Endothelial cell of umbilical vein (primary cell): ENCODE measurements at regions not wholly inside any gene's neighbourhood (a gene's known extent, or its start where the extent isn't known, plus 50 kb on each side); places are given as distances from the start of the nearest gene placed in this dataset.

Experiments used
- BruUV-seq: library from RNA; stranded (reverse); fragments of 400-500 nt; replicated peaks from 2 replicates; lab custom pipeline; 2021; lab: Mats Ljungman, UMichigan
- CTCF ChIA-PET: fragments of 300-600, 350-600 bp; sonication (Branson Sonifier 250); formaldehyde crosslinking; loops from one replicate; lab custom pipeline; 2021; ENCODE audit warnings: antibody characterized with exemption, inconsistent platforms; lab: Charles Lee
- POLR2A ChIA-PET: fragments of 300-600, 350-600 bp; sonication (Branson Sonifier 250); formaldehyde crosslinking; loops from one replicate; lab custom pipeline; 2021; ENCODE audit warnings: antibody characterized with exemption, inconsistent platforms; lab: Charles Lee
- DNase-seq: peaks from one replicate; pipeline ENCODE4 v3.0.0-alpha.2; 2011; ENCODE audit warnings: low read depth, low spot score
- FAIRE-seq: peaks from 2 replicates; lab custom pipeline; 2011; peaks lifted over from hg19 to GRCh38; lab: Jason Lieb, UNC
- H2AFZ ChIP-seq: 2 replicates; pipeline ENCODE4 v1.6.0; 2012; ENCODE audit warnings: low read depth, low read length, control low read depth, inconsistent platforms
- H3K27ac ChIP-seq: 2 replicates; pipeline ENCODE4 v1.5.1; 2011; ENCODE audit warnings: low read depth, mild to moderate bottlenecking, control low read depth, low read length, moderate library complexity; ENCODE audit not compliant: insufficient read depth
- H3K27me3 ChIP-seq, 2 experiments: 2 replicates each; pipeline versions ENCODE4 v1.6.0 to v1.6.1; 2011; ENCODE audit warnings: low read length in 2 of 2, mixed read lengths in 1 of 2; ENCODE audit not compliant: control insufficient read depth in 2 of 2, insufficient read depth in 2 of 2
- H3K36me3 ChIP-seq, 2 experiments: 2 replicates in 1 of 2; 3 replicates in 1 of 2; pipeline ENCODE4 v1.5.1; 2011; ENCODE audit warnings: low read length in 2 of 2, mild to moderate bottlenecking in 1 of 2, moderate library complexity in 1 of 2; ENCODE audit not compliant: control insufficient read depth in 2 of 2, insufficient read depth in 2 of 2; ENCODE audit errors: extremely low read depth in 1 of 2
- H3K4me1 ChIP-seq: 3 replicates; pipeline ENCODE4 v1.5.1; 2011; ENCODE audit warnings: mild to moderate bottlenecking, low read length; ENCODE audit not compliant: control insufficient read depth, insufficient read depth; ENCODE audit errors: extremely low read depth
- H3K4me2 ChIP-seq: 2 replicates; pipeline ENCODE4 v1.6.1; 2011; ENCODE audit warnings: low read length, control low read depth, mixed read lengths; ENCODE audit not compliant: insufficient read depth
- H3K4me3 ChIP-seq, 3 experiments: fragments of 200-600 bp in 1 of 3; sonication (generic), shearing (Covaris generic) in 1 of 3; replicated peaks in 1 of 3; 2 replicates each; pipeline ENCODE4 v1.5.1; 2011 to 2016; ENCODE audit warnings: control low read depth in 3 of 3, low read length in 3 of 3, mild to moderate bottlenecking in 2 of 3, inconsistent platforms in 1 of 3, low read depth in 1 of 3, moderate library complexity in 1 of 3; ENCODE audit not compliant: insufficient read depth in 1 of 3
- H3K79me2 ChIP-seq: 2 replicates; pipeline ENCODE4 v1.6.0; 2012; ENCODE audit warnings: low read length, inconsistent platforms; ENCODE audit not compliant: control insufficient read depth, insufficient read depth
- H3K9ac ChIP-seq: replicated peaks from 2 replicates; pipeline ENCODE3; 2011; ENCODE audit warnings: low read length, control low read depth; ENCODE audit not compliant: insufficient read depth; ENCODE audit errors: extremely low read depth
- H3K9me1 ChIP-seq: replicated peaks from 3 replicates; pipeline ENCODE4 v1.6.0; 2011; ENCODE audit warnings: mild to moderate bottlenecking, low read length; ENCODE audit not compliant: control insufficient read depth, insufficient read depth; ENCODE audit errors: extremely low read depth
- H3K9me3 ChIP-seq: replicated peaks from 2 replicates; pipeline ENCODE4 v1.5.1; 2012; ENCODE audit warnings: low read length, inconsistent platforms; ENCODE audit not compliant: control insufficient read depth, insufficient read depth
- H4K20me1 ChIP-seq: replicated peaks from 2 replicates; pipeline ENCODE3; 2011; ENCODE audit warnings: mild to moderate bottlenecking, low read length; ENCODE audit not compliant: control insufficient read depth, insufficient read depth; ENCODE audit errors: extremely low read depth
- CTCF ChIP-seq, 2 donors: IDR thresholded peaks; 1 replicate in 1 of 2; 2 replicates in 1 of 2; pipeline ENCODE4 v1.5.1; 2011; ENCODE audit warnings: low read length in 2 of 2, mild to moderate bottlenecking in 2 of 2, moderate library complexity in 2 of 2, control low read depth in 1 of 2, inconsistent platforms in 1 of 2, low read depth in 1 of 2; ENCODE audit not compliant: insufficient read depth in 1 of 2; ENCODE audit errors: extremely low read depth in 1 of 2
- EZH2 ChIP-seq: IDR thresholded peaks from 2 replicates; pipeline ENCODE4 v1.6.1; 2012; ENCODE audit warnings: borderline replicate concordance, low read depth, mild to moderate bottlenecking, moderate library complexity, low read length, inconsistent platforms; ENCODE audit not compliant: severe bottlenecking
- FOS ChIP-seq: IDR thresholded peaks from 2 replicates; pipeline ENCODE4 v1.6.1; 2011; ENCODE audit warnings: mild to moderate bottlenecking, low read length, moderate library complexity, borderline replicate concordance; ENCODE audit not compliant: insufficient read depth
- GATA2 ChIP-seq: IDR thresholded peaks from 2 replicates; pipeline ENCODE4 v1.7.0; 2011; ENCODE audit warnings: low read depth, mild to moderate bottlenecking, moderate library complexity, mixed read lengths, low read length; ENCODE audit not compliant: insufficient read length, insufficient read depth
- JUN ChIP-seq: IDR thresholded peaks from 2 replicates; pipeline ENCODE4 v1.6.1; 2011; ENCODE audit warnings: borderline replicate concordance, low read depth; ENCODE audit not compliant: insufficient read length, insufficient read depth
- MYC ChIP-seq: IDR thresholded peaks from one replicate; pipeline ENCODE4 v1.6.1; 2011; ENCODE audit warnings: mild to moderate bottlenecking, low read depth, low read length
- POLR2A ChIP-seq: IDR thresholded peaks from 2 replicates; pipeline ENCODE4 v1.6.1; 2012; ENCODE audit warnings: low read depth, mild to moderate bottlenecking, control low read depth, low read length
- POLR2AphosphoS5 ChIP-seq: IDR thresholded peaks from 2 replicates; pipeline ENCODE4 v1.6.1; 2012; ENCODE audit warnings: low read depth, mild to moderate bottlenecking, control low read depth, low read length, moderate library complexity; ENCODE audit not compliant: insufficient read depth
- dilution Hi-C: fragments of 300-500 bp; cut with MboI; formaldehyde crosslinking; loops from one replicate; pipeline ENCODE4 v1.15.0; 2019; ENCODE audit warnings: low sequenced_read_pairs; ENCODE audit not compliant: extremely low pct_ligation_motif_present
- intact Hi-C: fragments of 100-400 bp; cut with micrococcal nuclease; formaldehyde crosslinking; loops from one replicate; pipeline ENCODE4 v1.10.0; 2022
- TF ChIP-seq, protein P1 (sequence below): IDR thresholded peaks from 2 replicates; pipeline ENCODE4 v1.6.1; 2011; ENCODE audit not compliant: insufficient read depth, insufficient read length

DNA sequence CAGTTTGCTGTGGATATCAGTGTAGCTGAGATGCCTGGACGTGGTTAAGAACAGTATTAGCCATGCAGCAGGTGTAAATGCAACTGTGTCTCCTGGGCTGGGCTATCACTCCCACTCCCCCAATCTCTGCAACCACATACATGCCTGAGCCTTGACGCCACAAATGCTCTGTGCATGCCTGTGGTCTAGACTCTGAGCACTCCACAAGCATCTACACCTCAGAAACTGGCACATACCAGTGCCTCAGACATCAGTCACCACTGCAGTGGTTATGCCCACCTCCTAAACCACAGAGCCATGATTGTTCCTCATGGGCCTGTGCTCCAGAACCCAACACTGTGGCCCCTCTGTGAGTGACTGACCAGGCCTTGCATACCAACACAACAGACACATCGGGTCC is 226.8 kb upstream of the ALG10 start:
- no peaks in the 10 kb centered on the region for H3K36me3 ChIP-seq
- H4K20me1 ChIP-seq, result no peaks in the 10 kb centered on the region
- TF ChIP-seq CTCF (IDR thresholded peaks at IDR 0.05; ENCODE audit: extremely low read depth in 1 of 2, insufficient read depth in 1 of 2, low read depth in 1 of 2, low read length in 2 of 2), result no peak
- TF ChIP-seq EZH2, result no peak
- TF ChIP-seq MYC, result no peak
- TF ChIP-seq POLR2AphosphoS5, result no peak
- no peak for TF ChIP-seq JUN
- no peak for TF ChIP-seq FOS
- TF ChIP-seq, protein P1, sequence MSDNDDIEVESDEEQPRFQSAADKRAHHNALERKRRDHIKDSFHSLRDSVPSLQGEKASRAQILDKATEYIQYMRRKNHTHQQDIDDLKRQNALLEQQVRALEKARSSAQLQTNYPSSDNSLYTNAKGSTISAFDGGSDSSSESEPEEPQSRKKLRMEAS, result no peak
- TF ChIP-seq POLR2A, result no peak
- TF ChIP-seq GATA2, result no peak
- H3K9me1 ChIP-seq, result no peaks in the 10 kb centered on the region
- no peaks in the 10 kb centered on the region for H3K4me1 ChIP-seq
- CTCF ChIA-PET, result no interaction called here
- no peak for FAIRE-seq
- no peak overlapping the region for H3K4me3 ChIP-seq
- H3K9me3 ChIP-seq, result no peaks in the 10 kb centered on the region
- no peaks in the 10 kb centered on the region for H3K79me2 ChIP-seq
- no peak overlapping the region for H3K27ac ChIP-seq
- no peak for DNase-seq
- no TSS peak for BruUV-seq
- dilution Hi-C loops (no loop called here), intact Hi-C loops (no loop called here)
- H3K4me2 ChIP-seq, result no peak overlapping the region
- no peak overlapping the region for H3K9ac ChIP-seq
- no peak overlapping the region for H2AFZ ChIP-seq
- no peaks in the 10 kb centered on the region for H3K27me3 ChIP-seq
- POLR2A ChIA-PET, result no interaction called here
